CD14-positive monocyte (primary cell): ENCODE measurements at regions not wholly inside any gene's neighbourhood (a gene's known extent, or its start where the extent isn't known, plus 50 kb on each side); places are given as distances from the start of the nearest gene placed in this dataset.

ENCODE experiments used
- DNase-seq, 3 donors: peaks; one replicate each; pipeline ENCODE4 v3.0.0-alpha.2; 2011 to 2022
- H2AFZ ChIP-seq: 2 replicates; pipeline ENCODE4 v1.6.0; 2012; ENCODE audit warnings: mild to moderate bottlenecking, low read depth, low read length, inconsistent platforms; ENCODE audit not compliant: insufficient read depth, poor library complexity, severe bottlenecking
- H3K27ac ChIP-seq, 2 donors: 1 replicate in 1 of 2; 2 replicates in 1 of 2; pipeline ENCODE4 v1.5.1; 2012 to 2013; ENCODE audit warnings: low read length in 2 of 2, control low read depth in 1 of 2, inconsistent platforms in 1 of 2, low read depth in 1 of 2, mild to moderate bottlenecking in 1 of 2
- H3K27me3 ChIP-seq, 2 donors: one replicate each; pipeline versions ENCODE4 v1.6.0 to v1.6.1; 2011 to 2013; ENCODE audit warnings: low read length in 2 of 2; ENCODE audit not compliant: control insufficient read depth in 2 of 2, insufficient read depth in 2 of 2
- H3K36me3 ChIP-seq, 2 donors: replicated peaks in 1 of 2; 1 replicate in 1 of 2; 2 replicates in 1 of 2; pipeline versions ENCODE4 v1.5.1 to v1.6.1; 2012 to 2013; ENCODE audit warnings: low read length in 2 of 2, control low read depth in 1 of 2, inconsistent platforms in 1 of 2, mild to moderate bottlenecking in 1 of 2; ENCODE audit not compliant: insufficient read depth in 2 of 2, control insufficient read depth in 1 of 2
- H3K4me1 ChIP-seq, 2 donors: 1 replicate in 1 of 2; 2 replicates in 1 of 2; pipeline versions ENCODE4 v1.5.1 to v1.6.1; 2012 to 2013; ENCODE audit warnings: low read length in 2 of 2, control low read depth in 1 of 2, inconsistent platforms in 1 of 2, mild to moderate bottlenecking in 1 of 2, moderate library complexity in 1 of 2; ENCODE audit not compliant: insufficient read depth in 2 of 2, control insufficient read depth in 1 of 2
- H3K4me2 ChIP-seq: replicated peaks from 2 replicates; pipeline ENCODE3; 2012; ENCODE audit warnings: low read length, moderate library complexity, mild to moderate bottlenecking; ENCODE audit not compliant: poor library complexity, severe bottlenecking; ENCODE audit errors: extremely low read depth
- H3K4me3 ChIP-seq, 3 experiments: fragments of 200-600 bp in 1 of 3; sonication (generic) in 1 of 3; replicated peaks in 1 of 3; 1 replicate in 2 of 3; 2 replicates in 1 of 3; pipeline ENCODE4 v1.5.1; 2011 to 2013; ENCODE audit warnings: low read length in 3 of 3, mild to moderate bottlenecking in 3 of 3, control low read depth in 2 of 3, low read depth in 2 of 3, inconsistent platforms in 1 of 3, moderate library complexity in 1 of 3
- H3K79me2 ChIP-seq: 2 replicates; pipeline ENCODE4 v1.6.0; 2012; ENCODE audit warnings: mild to moderate bottlenecking, control low read depth, inconsistent platforms, low read length, moderate library complexity; ENCODE audit not compliant: insufficient read depth
- H3K9ac ChIP-seq: 2 replicates; pipeline ENCODE4 v1.6.0; 2017; ENCODE audit warnings: low read length, mild to moderate bottlenecking; ENCODE audit not compliant: insufficient read depth, poor library complexity, severe bottlenecking
- H3K9me3 ChIP-seq, 2 donors: replicated peaks in 1 of 2; 1 replicate in 1 of 2; 2 replicates in 1 of 2; pipeline versions ENCODE4 v1.5.1 to v1.6.1; 2012 to 2013; ENCODE audit warnings: low read length in 2 of 2, control low read depth in 1 of 2; ENCODE audit not compliant: control insufficient read depth in 1 of 2, insufficient read depth in 1 of 2
- H4K20me1 ChIP-seq: 2 replicates; pipeline ENCODE4 v1.6.0; 2012; ENCODE audit warnings: mild to moderate bottlenecking, low read length, control low read depth, moderate library complexity; ENCODE audit not compliant: insufficient read depth
- H3K27ac Mint-ChIP-seq, 7 donors: one replicate each; pipeline ENCODE4 v1.8.0; 2020; ENCODE audit warnings: mild to moderate bottlenecking in 7 of 7, mixed read lengths in 7 of 7, moderate library complexity in 6 of 7, inconsistent platforms in 2 of 7
- H3K27me3 Mint-ChIP-seq, 3 donors: one replicate each; pipeline ENCODE4 v1.8.0; 2021 to 2022; ENCODE audit warnings: low read depth in 3 of 3, mild to moderate bottlenecking in 3 of 3, mixed read lengths in 3 of 3, moderate library complexity in 3 of 3, inconsistent platforms in 1 of 3
- H3K36me3 Mint-ChIP-seq, 2 donors: one replicate each; pipeline ENCODE4 v1.8.0; 2020; ENCODE audit warnings: mixed read lengths in 2 of 2, inconsistent platforms in 1 of 2, mild to moderate bottlenecking in 1 of 2
- H3K4me1 Mint-ChIP-seq: one replicate; pipeline ENCODE4 v1.8.0; 2020; ENCODE audit warnings: mild to moderate bottlenecking, mixed read lengths
- H3K4me3 Mint-ChIP-seq, 2 donors: one replicate each; pipeline ENCODE4 v1.8.0; 2020; ENCODE audit warnings: mild to moderate bottlenecking in 2 of 2, mixed read lengths in 2 of 2, moderate library complexity in 1 of 2
- H3K9me3 Mint-ChIP-seq, 7 donors: one replicate each; pipeline ENCODE4 v1.8.0; 2020 to 2022; ENCODE audit warnings: mixed read lengths in 7 of 7, mild to moderate bottlenecking in 6 of 7, moderate library complexity in 6 of 7, inconsistent platforms in 2 of 7
- WGBS: methylation state at CpG from one replicate; pipeline ENCODE4 v1.1.5; 2013; ENCODE audit warnings: missing lambda C conversion rate; ENCODE audit not compliant: insufficient coverage; 5-methylcytosine and 5-hydroxymethylcytosine counted together
- intact Hi-C, 2 donors: fragments of 100-400 bp; cut with micrococcal nuclease; formaldehyde crosslinking; loops; one replicate each; pipeline versions ENCODE4 v1.15.0 to v1.15.1; 2023
- TF ChIP-seq, protein P1 (sequence below): fragments of 200-600 bp; IDR thresholded peaks from one replicate; pipeline ENCODE4 v1.8.0; 2022; ENCODE audit warnings: antibody characterized with exemption, mild to moderate bottlenecking

DNA sequence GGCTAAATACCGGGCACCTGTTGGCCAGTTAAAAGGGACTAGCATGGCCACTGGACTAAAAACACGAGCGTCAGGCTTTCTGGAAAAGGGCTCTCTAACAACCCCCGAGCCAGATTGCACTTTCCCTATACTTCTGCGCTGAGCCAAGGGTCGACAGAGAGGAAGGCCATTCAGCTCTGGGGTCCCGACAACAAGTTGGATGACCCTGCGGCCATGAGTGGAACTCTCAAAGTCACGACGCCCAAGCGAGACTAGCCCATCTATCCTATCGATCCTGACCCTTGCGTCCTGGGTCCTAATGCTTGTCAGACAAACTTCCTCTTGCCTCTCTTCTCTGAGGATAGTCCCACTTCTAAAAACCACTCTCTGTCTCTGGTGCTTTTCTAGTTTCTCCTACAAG is 99.9 kb upstream of the PRDX6 start:
- H3K4me3 Mint-ChIP-seq, result no peak overlapping the region
- 95% methylated on average over 12 of the region's 13 CpGs for WGBS
- Histone ChIP-seq H3K36me3 (no peaks in the 10 kb centered on the region), H2AFZ (no peak overlapping the region), H3K27ac (no peak overlapping the region), H3K79me2 (no peaks in the 10 kb centered on the region), H3K9ac (no peak overlapping the region), H3K4me2 (no peak overlapping the region), H4K20me1 (no peaks in the 10 kb centered on the region), H3K4me3 (no peak overlapping the region), H3K4me1 (no peaks in the 10 kb centered on the region), H3K27me3 (no peaks in the 10 kb centered on the region), H3K9me3 (peaks cover 0 to 18% of the 10 kb centered on the region in 2 donors)
- no peak for DNase-seq
- H3K27ac Mint-ChIP-seq, result no peak overlapping the region
- H3K4me1 Mint-ChIP-seq, result no peaks in the 10 kb centered on the region
- H3K27me3 Mint-ChIP-seq, result no peaks in the 10 kb centered on the region
- no peaks in the 10 kb centered on the region for H3K36me3 Mint-ChIP-seq
- intact Hi-C loops, result no loop called here
- H3K9me3 Mint-ChIP-seq, result peaks cover 20 to 27% (median 21%) of the 10 kb centered on the region in 7 donors
- TF ChIP-seq, protein P1, sequence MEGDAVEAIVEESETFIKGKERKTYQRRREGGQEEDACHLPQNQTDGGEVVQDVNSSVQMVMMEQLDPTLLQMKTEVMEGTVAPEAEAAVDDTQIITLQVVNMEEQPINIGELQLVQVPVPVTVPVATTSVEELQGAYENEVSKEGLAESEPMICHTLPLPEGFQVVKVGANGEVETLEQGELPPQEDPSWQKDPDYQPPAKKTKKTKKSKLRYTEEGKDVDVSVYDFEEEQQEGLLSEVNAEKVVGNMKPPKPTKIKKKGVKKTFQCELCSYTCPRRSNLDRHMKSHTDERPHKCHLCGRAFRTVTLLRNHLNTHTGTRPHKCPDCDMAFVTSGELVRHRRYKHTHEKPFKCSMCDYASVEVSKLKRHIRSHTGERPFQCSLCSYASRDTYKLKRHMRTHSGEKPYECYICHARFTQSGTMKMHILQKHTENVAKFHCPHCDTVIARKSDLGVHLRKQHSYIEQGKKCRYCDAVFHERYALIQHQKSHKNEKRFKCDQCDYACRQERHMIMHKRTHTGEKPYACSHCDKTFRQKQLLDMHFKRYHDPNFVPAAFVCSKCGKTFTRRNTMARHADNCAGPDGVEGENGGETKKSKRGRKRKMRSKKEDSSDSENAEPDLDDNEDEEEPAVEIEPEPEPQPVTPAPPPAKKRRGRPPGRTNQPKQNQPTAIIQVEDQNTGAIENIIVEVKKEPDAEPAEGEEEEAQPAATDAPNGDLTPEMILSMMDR, result no peak

DNA sequence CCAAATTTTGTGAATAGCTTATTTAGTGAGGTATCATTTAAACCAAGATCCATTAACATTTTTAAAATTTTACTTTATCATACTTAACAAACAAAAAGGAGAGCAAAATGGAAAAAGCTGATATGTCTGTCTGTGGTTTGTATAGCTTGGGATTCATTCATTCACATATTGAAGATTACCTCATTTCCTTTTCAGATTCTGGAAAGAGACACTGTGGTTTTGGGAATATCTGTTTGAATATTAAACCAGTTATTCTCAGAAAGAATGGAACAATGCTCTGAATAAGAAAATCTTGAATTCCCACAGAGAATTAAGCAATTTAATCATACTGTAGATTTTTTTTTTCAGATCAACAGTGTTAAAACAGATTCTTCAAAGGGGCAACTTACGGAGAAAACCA is 93.8 kb upstream of the PRDX6 start:
- Histone ChIP-seq H3K27me3 (no peaks in the 10 kb centered on the region), H3K79me2 (no peaks in the 10 kb centered on the region), H3K9ac (no peak overlapping the region), H3K36me3 (no peaks in the 10 kb centered on the region), H3K27ac (no peak overlapping the region), H4K20me1 (no peaks in the 10 kb centered on the region), H2AFZ (no peak overlapping the region), H3K4me1 (no peaks in the 10 kb centered on the region), H3K4me2 (no peak overlapping the region), H3K9me3 (no peaks in the 10 kb centered on the region), H3K4me3 (no peak overlapping the region)
- Mint-ChIP-seq H3K4me3 (no peak overlapping the region), H3K9me3 (peaks cover 0 to 8% (median 5%) of the 10 kb centered on the region in 7 donors), H3K27ac (no peak overlapping the region), H3K36me3 (no peaks in the 10 kb centered on the region), H3K4me1 (no peaks in the 10 kb centered on the region), H3K27me3 (no peaks in the 10 kb centered on the region)
- 86% methylated on average over 1 of the region's 1 CpG for WGBS
- TF ChIP-seq, protein P1, result no peak
- DNase-seq, result no peak
- intact Hi-C loops, result no loop called here
